ENCODE measurements at regions not wholly inside any gene's neighbourhood (a gene's known extent, or its start where the extent isn't known, plus 50 kb on each side); places are given as distances from the start of the nearest gene placed in this dataset.

- H4K20me1 ChIP-seq (ENCODE audit: control insufficient read depth, insufficient read depth) = no peaks in the 10 kb centered on the region
- no peak for ATAC-seq
- H3K9ac ChIP-seq (ENCODE audit: control insufficient read depth, insufficient read depth, low read length) = no peak overlapping the region
- RAD21 ChIA-PET (ENCODE audit: unreplicated experiment) = no interaction called here
- no peak for FAIRE-seq
- no peak for DNase-seq (ENCODE audit: low read depth, low spot score)
- SMC1A ChIA-PET (ENCODE audit: uncharacterized antibody, unreplicated experiment) = no interaction called here
- H2AFZ ChIP-seq (ENCODE audit: control insufficient read depth, low read depth, low read length) = no peak overlapping the region
- intact Hi-C loops (cut with micrococcal nuclease; ENCODE audit: unreplicated experiment) = no loop called here
- no peaks in the 10 kb centered on the region for H3K27me3 ChIP-seq (replicated peaks in 1 of 2; ENCODE audit: control insufficient read depth in 2 of 2, insufficient read depth in 2 of 2, low read length in 1 of 2)
- in situ Hi-C loops (cut with MboI) = no loop called here
- H3K4me2 ChIP-seq (ENCODE audit: control insufficient read depth, insufficient read depth) = no peak overlapping the region
- TF ChIP-seq ZBTB11 (CRISPR knock-in tag; IDR thresholded peaks at IDR 0.05) = no peak
- TF ChIP-seq GATAD2B (conservative IDR thresholded peaks at IDR 0.05; ENCODE audit: low read depth) = no peak
- no peak for TF ChIP-seq NFYB (IDR thresholded peaks at IDR 0.05; ENCODE audit: insufficient read depth, low read depth, low read length)
- no peak for TF ChIP-seq CHD1 (IDR thresholded peaks at IDR 0.05; ENCODE audit: low read depth, low read length)
- no peak for TF ChIP-seq RAD51 (IDR thresholded peaks at IDR 0.05)
- no peak for TF ChIP-seq YBX1 (IDR thresholded peaks at IDR 0.05)
- TF ChIP-seq, protein P1, sequence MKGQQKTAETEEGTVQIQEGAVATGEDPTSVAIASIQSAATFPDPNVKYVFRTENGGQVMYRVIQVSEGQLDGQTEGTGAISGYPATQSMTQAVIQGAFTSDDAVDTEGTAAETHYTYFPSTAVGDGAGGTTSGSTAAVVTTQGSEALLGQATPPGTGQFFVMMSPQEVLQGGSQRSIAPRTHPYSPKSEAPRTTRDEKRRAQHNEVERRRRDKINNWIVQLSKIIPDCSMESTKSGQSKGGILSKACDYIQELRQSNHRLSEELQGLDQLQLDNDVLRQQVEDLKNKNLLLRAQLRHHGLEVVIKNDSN (IDR thresholded peaks at IDR 0.05; ENCODE audit: borderline replicate concordance, extremely low read length, insufficient read depth, low read depth, low read length) = no peak
- no peak for TF ChIP-seq BHLHE40 (IDR thresholded peaks at IDR 0.05; ENCODE audit: borderline replicate concordance in 1 of 2, low read depth in 2 of 2, low read length in 1 of 2)
- TF ChIP-seq ZBED1 (IDR thresholded peaks at IDR 0.05; ENCODE audit: borderline replicate concordance) = no peak
- no peak for TF ChIP-seq SMAD5 (IDR thresholded peaks at IDR 0.05; ENCODE audit: low read depth)
- no peak for TF ChIP-seq NR2F1 (conservative IDR thresholded peaks at IDR 0.05)
- no peak for TF ChIP-seq MXI1 (IDR thresholded peaks at IDR 0.05; ENCODE audit: low read depth, low read length)
- no peak for TF ChIP-seq RCOR1 (conservative IDR thresholded peaks at IDR 0.05; ENCODE audit: low read depth, low read length)
- TF ChIP-seq RUNX3 (IDR thresholded peaks at IDR 0.05; ENCODE audit: low read length) = no peak
- no peak for TF ChIP-seq JUND (IDR thresholded peaks at IDR 0.05; ENCODE audit: low read depth, low read length)
- TF ChIP-seq, protein P2, sequence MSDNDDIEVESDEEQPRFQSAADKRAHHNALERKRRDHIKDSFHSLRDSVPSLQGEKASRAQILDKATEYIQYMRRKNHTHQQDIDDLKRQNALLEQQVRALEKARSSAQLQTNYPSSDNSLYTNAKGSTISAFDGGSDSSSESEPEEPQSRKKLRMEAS (IDR thresholded peaks at IDR 0.05; ENCODE audit: low read depth, low read length) = no peak
- TF ChIP-seq, protein P3, sequence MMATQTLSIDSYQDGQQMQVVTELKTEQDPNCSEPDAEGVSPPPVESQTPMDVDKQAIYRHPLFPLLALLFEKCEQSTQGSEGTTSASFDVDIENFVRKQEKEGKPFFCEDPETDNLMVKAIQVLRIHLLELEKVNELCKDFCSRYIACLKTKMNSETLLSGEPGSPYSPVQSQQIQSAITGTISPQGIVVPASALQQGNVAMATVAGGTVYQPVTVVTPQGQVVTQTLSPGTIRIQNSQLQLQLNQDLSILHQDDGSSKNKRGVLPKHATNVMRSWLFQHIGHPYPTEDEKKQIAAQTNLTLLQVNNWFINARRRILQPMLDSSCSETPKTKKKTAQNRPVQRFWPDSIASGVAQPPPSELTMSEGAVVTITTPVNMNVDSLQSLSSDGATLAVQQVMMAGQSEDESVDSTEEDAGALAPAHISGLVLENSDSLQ (IDR thresholded peaks at IDR 0.05) = no peak
- H3K9me3 ChIP-seq (replicated peaks; ENCODE audit: control insufficient read depth, insufficient read depth, low read length) = no peaks in the 10 kb centered on the region
- CTCF ChIA-PET = no interaction called here
- no peak overlapping the region for H3K4me3 ChIP-seq
- WGBS (ENCODE audit: insufficient coverage, insufficient replicate concordance, low lambda C conversion rate, missing lambda C conversion rate) = 0% methylated on average over 1 of the region's 1 CpG
- H3K27ac ChIP-seq (ENCODE audit: control insufficient read depth, insufficient read depth) = no peak overlapping the region
- no peaks in the 10 kb centered on the region for H3K4me1 ChIP-seq (ENCODE audit: control insufficient read depth, insufficient read depth, low read length)
- H3K79me2 ChIP-seq (ENCODE audit: control insufficient read depth, insufficient read depth, low read length) = no peaks in the 10 kb centered on the region
- no TSS peak for BruUV-seq (replicated peaks)
- POLR2A ChIA-PET = no interaction called here
- no peaks in the 10 kb centered on the region for H3K36me3 ChIP-seq (ENCODE audit: control insufficient read depth in 2 of 2, insufficient read depth in 2 of 2, low read length in 1 of 2)
Measured at GRCh38 chr1:195754874-195755273, 853.4 kb downstream of the KCNT2 start.
